Memory B cell (primary cell): ENCODE measurements at regions not wholly inside any gene's neighbourhood (a gene's known extent, or its start where the extent isn't known, plus 50 kb on each side); places are given as distances from the start of the nearest gene placed in this dataset.

Source experiments
- ATAC-seq: fragments of 150-1000 bp; cut with Tn5 transposase; 2 replicates; pipeline ENCODE4 v1.10.0; 2021; ENCODE audit warnings: low read depth, mild to moderate bottlenecking, moderate library complexity
- DNase-seq, 2 donors: peaks; one replicate each; pipeline ENCODE4 v3.0.0; 2022; ENCODE audit warnings: low spot score in 2 of 2
- H3K27ac Mint-ChIP-seq: one replicate; pipeline ENCODE4 v1.8.0; 2022; ENCODE audit warnings: mild to moderate bottlenecking, moderate library complexity, mixed read lengths
- H3K27me3 Mint-ChIP-seq: one replicate; pipeline ENCODE4 v1.8.0; 2022; ENCODE audit warnings: mixed read lengths
- H3K36me3 Mint-ChIP-seq: one replicate; pipeline ENCODE4 v1.8.0; 2022; ENCODE audit warnings: mild to moderate bottlenecking, mixed read lengths
- H3K4me1 Mint-ChIP-seq: one replicate; pipeline ENCODE4 v1.8.0; 2022; ENCODE audit warnings: mixed read lengths
- H3K4me3 Mint-ChIP-seq: one replicate; pipeline ENCODE4 v1.8.0; 2022; ENCODE audit warnings: mild to moderate bottlenecking, moderate library complexity, mixed read lengths
- H3K9me3 Mint-ChIP-seq: one replicate; pipeline ENCODE4 v1.8.0; 2022; ENCODE audit warnings: mixed read lengths

- Mint-ChIP-seq H3K36me3 (no peaks in the 10 kb centered on the region), H3K4me3 (no peak overlapping the region), H3K4me1 (peaks cover 4% of the 10 kb centered on the region), H3K27me3 (peaks cover 22% of the 10 kb centered on the region), H3K27ac (no peak overlapping the region), H3K9me3 (no peaks in the 10 kb centered on the region)
- DNase-seq (no peak), ATAC-seq (no peak)
These were observed 53.3 kb upstream of the SLC6A11 start for GRCh38 chr3:10762611-10763247.

GRCh38 chr3:10763248-10763620, 52.8 kb upstream of the SLC6A11 start:
- no peak for ATAC-seq
- Mint-ChIP-seq H3K9me3 (no peaks in the 10 kb centered on the region), H3K4me1 (peaks cover 4% of the 10 kb centered on the region), H3K27ac (no peak overlapping the region), H3K27me3 (peaks cover 22% of the 10 kb centered on the region), H3K4me3 (no peak overlapping the region), H3K36me3 (no peaks in the 10 kb centered on the region)
- DNase-seq = no peak

GRCh38 chr3:10763817-10764258, 52.2 kb upstream of the SLC6A11 start:
- H3K27me3 Mint-ChIP-seq = peaks cover 18% of the 10 kb centered on the region
- no peak overlapping the region for H3K27ac Mint-ChIP-seq
- no peaks in the 10 kb centered on the region for H3K9me3 Mint-ChIP-seq
- H3K4me1 Mint-ChIP-seq = peaks cover under 1% of the 10 kb centered on the region
- no peak overlapping the region for H3K4me3 Mint-ChIP-seq
- H3K36me3 Mint-ChIP-seq = no peaks in the 10 kb centered on the region
- no peak for ATAC-seq
- no peak for DNase-seq

- H3K27me3 Mint-ChIP-seq = peaks cover 14% of the 10 kb centered on the region
- no peaks in the 10 kb centered on the region for H3K4me1 Mint-ChIP-seq
- DNase-seq (no peak), ATAC-seq (no peak)
- H3K4me3 Mint-ChIP-seq = no peak overlapping the region
- no peaks in the 10 kb centered on the region for H3K36me3 Mint-ChIP-seq
- H3K9me3 Mint-ChIP-seq = no peaks in the 10 kb centered on the region
- no peak overlapping the region for H3K27ac Mint-ChIP-seq
These were observed 51.6 kb upstream of the SLC6A11 start for GRCh38 chr3:10764259-10765051.

- DNase-seq (no peak), ATAC-seq (no peak)
- Mint-ChIP-seq H3K4me1 (no peaks in the 10 kb centered on the region), H3K9me3 (no peaks in the 10 kb centered on the region), H3K4me3 (no peak overlapping the region), H3K27me3 (peaks cover 12% of the 10 kb centered on the region), H3K27ac (no peak overlapping the region), H3K36me3 (no peaks in the 10 kb centered on the region)
These were observed 49.9 kb upstream of the SLC6A11 start for GRCh38 chr3:10766049-10766705.
